ENCODE measurements at regions not wholly inside any gene's neighbourhood (a gene's known extent, or its start where the extent isn't known, plus 50 kb on each side); places are given as distances from the start of the nearest gene placed in this dataset.

- DNase-seq (ENCODE audit: low spot score, unreplicated experiment): no peak
- no peak overlapping the region for H3K4me3 Mint-ChIP-seq (ENCODE audit: low read depth)
- H3K27me3 Mint-ChIP-seq: peaks cover 19% of the 10 kb centered on the region
- no peak for TF ChIP-seq CTCF (IDR thresholded peaks at IDR 0.05; ENCODE audit: unreplicated experiment)
- H3K27ac Mint-ChIP-seq: no peak overlapping the region
- no peaks in the 10 kb centered on the region for H3K4me1 Mint-ChIP-seq (ENCODE audit: low read depth)
- no peaks in the 10 kb centered on the region for H3K36me3 Mint-ChIP-seq (ENCODE audit: insufficient read depth)
- H3K9me3 Mint-ChIP-seq (ENCODE audit: low read depth): peaks cover 11% of the 10 kb centered on the region
Observed at GRCh38 chr5:2981035-2981434, 229.6 kb upstream of the IRX2 start.

- no peak for TF ChIP-seq CTCF (IDR thresholded peaks at IDR 0.05; ENCODE audit: unreplicated experiment)
- peaks cover 17% of the 10 kb centered on the region for H3K27me3 Mint-ChIP-seq
- H3K36me3 Mint-ChIP-seq (ENCODE audit: insufficient read depth): no peaks in the 10 kb centered on the region
- H3K4me3 Mint-ChIP-seq (ENCODE audit: low read depth): no peak overlapping the region
- no peak for DNase-seq (ENCODE audit: low spot score, unreplicated experiment)
- peaks cover 10% of the 10 kb centered on the region for H3K9me3 Mint-ChIP-seq (ENCODE audit: low read depth)
- H3K4me1 Mint-ChIP-seq (ENCODE audit: low read depth): no peaks in the 10 kb centered on the region
- H3K27ac Mint-ChIP-seq: no peak overlapping the region
Observed at GRCh38 chr5:2960294-2960693, 208.8 kb upstream of the IRX2 start.

- TF ChIP-seq CTCF (IDR thresholded peaks at IDR 0.05; ENCODE audit: unreplicated experiment): no peak
- Mint-ChIP-seq H3K27me3 (peaks cover 17% of the 10 kb centered on the region), H3K36me3 (ENCODE audit: insufficient read depth) (no peaks in the 10 kb centered on the region), H3K27ac (no peak overlapping the region), H3K4me3 (ENCODE audit: low read depth) (no peak overlapping the region), H3K4me1 (ENCODE audit: low read depth) (no peaks in the 10 kb centered on the region), H3K9me3 (ENCODE audit: low read depth) (peaks cover 10% of the 10 kb centered on the region)
- DNase-seq (ENCODE audit: low spot score, unreplicated experiment): no peak
Observed at GRCh38 chr5:2958976-2959375, 207.5 kb upstream of the IRX2 start.

- no peaks in the 10 kb centered on the region for H3K36me3 Mint-ChIP-seq (ENCODE audit: insufficient read depth)
- no peak for DNase-seq (ENCODE audit: low spot score, unreplicated experiment)
- no peaks in the 10 kb centered on the region for H3K4me1 Mint-ChIP-seq (ENCODE audit: low read depth)
- no peak overlapping the region for H3K27ac Mint-ChIP-seq
- TF ChIP-seq CTCF (IDR thresholded peaks at IDR 0.05; ENCODE audit: unreplicated experiment): no peak
- H3K9me3 Mint-ChIP-seq (ENCODE audit: low read depth): peaks cover 7% of the 10 kb centered on the region
- no peak overlapping the region for H3K4me3 Mint-ChIP-seq (ENCODE audit: low read depth)
- no peaks in the 10 kb centered on the region for H3K27me3 Mint-ChIP-seq
Observed at GRCh38 chr5:2948875-2949274, 197.4 kb upstream of the IRX2 start.

GRCh38 chr5:2946315-2946714 lies 194.8 kb upstream of the IRX2 start:
- H3K4me1 Mint-ChIP-seq (ENCODE audit: low read depth): no peaks in the 10 kb centered on the region

More at GRCh38 chr5:2946315-2946714, 194.8 kb upstream of the IRX2 start:
- no peak for TF ChIP-seq CTCF (IDR thresholded peaks at IDR 0.05; ENCODE audit: unreplicated experiment)
- Mint-ChIP-seq H3K27ac (no peak overlapping the region), H3K27me3 (no peaks in the 10 kb centered on the region), H3K9me3 (ENCODE audit: low read depth) (peaks cover 18% of the 10 kb centered on the region), H3K36me3 (ENCODE audit: insufficient read depth) (peaks cover 1% of the 10 kb centered on the region), H3K4me3 (ENCODE audit: low read depth) (no peak overlapping the region)
- DNase-seq (ENCODE audit: low spot score, unreplicated experiment): no peak
